HCT116 (cell line): ENCODE measurements at regions not wholly inside any gene's neighbourhood (a gene's known extent, or its start where the extent isn't known, plus 50 kb on each side); places are given as distances from the start of the nearest gene placed in this dataset.

Experiments used
- ATAC-seq: fragments of 200-7000 bp; cut with Tn5 transposase; 2 replicates; pipeline ENCODE4 v1.9.1; 2020; ENCODE audit warnings: mild to moderate bottlenecking, moderate library complexity
- BruUV-seq: library from RNA; stranded (reverse); fragments of 400-500 nt; replicated peaks from 2 replicates; lab custom pipeline; 2021; lab: Mats Ljungman, UMichigan
- CTCF ChIA-PET: fragments of 300-600 bp; sonication (Branson Sonifier 250); formaldehyde crosslinking; loops from one replicate; lab custom pipeline; 2021; ENCODE audit warnings: antibody characterized with exemption; lab: Charles Lee
- POLR2A ChIA-PET: fragments of 300-600, 350-600 bp; sonication (Branson Sonifier 250); formaldehyde crosslinking; loops from one replicate; lab custom pipeline; 2021; ENCODE audit warnings: antibody characterized with exemption; lab: Charles Lee
- RAD21 ChIA-PET, 2 experiments: fragments of 300-600 bp; sonication (Branson Sonifier 250); formaldehyde crosslinking; loops; one replicate each; lab custom pipeline; 2023; ENCODE audit warnings: low total read pairs in 2 of 2; ENCODE audit not compliant: uncharacterized antibody in 2 of 2, unreplicated experiment in 2 of 2, low non-redundant PET in 1 of 2; lab: Charles Lee
- DNase-seq: peaks from one replicate; pipeline ENCODE4 v3.0.0-alpha.2; 2010; ENCODE audit warnings: low read depth, low spot score
- H2AFZ ChIP-seq: fragments of 200-600 bp; shearing (Covaris generic), sonication (generic); 2 replicates; pipeline ENCODE4 v1.6.1; 2017; ENCODE audit warnings: low read depth, mixed run types, mixed read lengths, antibody characterized with exemption, low read length; ENCODE audit not compliant: poor library complexity, severe bottlenecking
- H3K27ac ChIP-seq: 2 replicates; pipeline ENCODE4 v1.5.1; 2012; ENCODE audit warnings: low read depth, low read length
- H3K27me3 ChIP-seq: fragments of 200-600 bp; sonication (generic); 2 replicates; pipeline ENCODE4 v1.6.1; 2016; ENCODE audit warnings: mixed run types, low read length, mixed read lengths; ENCODE audit not compliant: insufficient read depth
- H3K36me3 ChIP-seq, 2 experiments: fragments of 200-500 bp in 1 of 2; fragments of 200-600 bp in 1 of 2; sonication (Bioruptor generic) in 1 of 2; sonication (generic) in 1 of 2; 2 replicates each; pipeline versions ENCODE4 v1.5.1 to v1.6.1; 2014 to 2016; ENCODE audit warnings: low read length in 2 of 2, inconsistent platforms in 1 of 2, mixed read lengths in 1 of 2, mixed run types in 1 of 2; ENCODE audit not compliant: insufficient read depth in 2 of 2, control insufficient read depth in 1 of 2
- H3K4me1 ChIP-seq, 2 experiments: fragments of 200-600 bp in 1 of 2; sonication (generic) in 1 of 2; 2 replicates each; pipeline versions ENCODE4 v1.5.1 to v1.6.1; 2012 to 2017; ENCODE audit warnings: low read length in 2 of 2, inconsistent platforms in 1 of 2, mild to moderate bottlenecking in 1 of 2, mixed read lengths in 1 of 2, mixed run types in 1 of 2, moderate library complexity in 1 of 2; ENCODE audit not compliant: insufficient read depth in 2 of 2, control insufficient read depth in 1 of 2
- H3K4me2 ChIP-seq: fragments of 200-600 bp; sonication (generic); 2 replicates; pipeline ENCODE4 v1.6.1; 2017; ENCODE audit warnings: mixed run types, low read length, mixed read lengths
- H3K4me3 ChIP-seq, 2 experiments: fragments of 200-600 bp in 1 of 2; sonication (generic) in 1 of 2; replicated peaks in 1 of 2; 2 replicates each; pipeline ENCODE4 v1.5.1; 2011 to 2016; ENCODE audit warnings: low read length in 2 of 2, control low read depth in 1 of 2, low read depth in 1 of 2, mild to moderate bottlenecking in 1 of 2, mixed read lengths in 1 of 2, mixed run types in 1 of 2
- H3K79me2 ChIP-seq: fragments of 200-600 bp; sonication (generic); 2 replicates; pipeline ENCODE4 v1.6.1; 2017; ENCODE audit warnings: mild to moderate bottlenecking, mixed run types, low read length, moderate library complexity, mixed read lengths; ENCODE audit not compliant: insufficient read depth
- H3K9ac ChIP-seq: fragments of 200-600 bp; sonication (generic); 2 replicates; pipeline ENCODE4 v1.6.1; 2016; ENCODE audit warnings: low read length, mixed read lengths
- H3K9me2 ChIP-seq: fragments of 200-600 bp; sonication (generic), shearing (Covaris generic); 2 replicates; pipeline ENCODE4 v1.6.1; 2017; ENCODE audit warnings: mixed run types, mild to moderate bottlenecking, moderate library complexity; ENCODE audit not compliant: insufficient read depth
- H3K9me3 ChIP-seq, 2 experiments: fragments of 200-500 bp in 1 of 2; fragments of 200-600 bp in 1 of 2; sonication (Bioruptor generic) in 1 of 2; sonication (generic) in 1 of 2; 2 replicates each; pipeline ENCODE4 v1.6.1; 2014 to 2017; ENCODE audit warnings: low read length in 2 of 2, mixed read lengths in 2 of 2, inconsistent platforms in 1 of 2, low read depth in 1 of 2, mild to moderate bottlenecking in 1 of 2, mixed run types in 1 of 2, moderate library complexity in 1 of 2; ENCODE audit not compliant: control insufficient read depth in 1 of 2, insufficient read depth in 1 of 2
- H4K20me1 ChIP-seq: fragments of 200-600 bp; sonication (generic), shearing (Covaris generic); 2 replicates; pipeline ENCODE4 v1.6.1; 2017; ENCODE audit warnings: mixed run types, mild to moderate bottlenecking, moderate library complexity; ENCODE audit not compliant: insufficient read depth
- ATF3 ChIP-seq: IDR thresholded peaks from 2 replicates; pipeline ENCODE4 v1.6.1; 2012
- CBX3 ChIP-seq: IDR thresholded peaks from 2 replicates; pipeline ENCODE4 v1.6.1; 2012; ENCODE audit warnings: low read depth
- CEBPB ChIP-seq: IDR thresholded peaks from 2 replicates; pipeline ENCODE4 v1.6.1; 2012; ENCODE audit warnings: low read depth
- EGR1 ChIP-seq: IDR thresholded peaks from 2 replicates; pipeline ENCODE4 v1.6.1; 2012; ENCODE audit warnings: low read depth
- ELF1 ChIP-seq: IDR thresholded peaks from 2 replicates; pipeline ENCODE4 v1.6.1; 2012; ENCODE audit warnings: low read depth, borderline replicate concordance
- EZH2phosphoT487 ChIP-seq: fragments of 200-600 bp; IDR thresholded peaks from 2 replicates; pipeline ENCODE4 v1.6.1; 2018; ENCODE audit warnings: antibody characterized with exemption, borderline replicate concordance
- FOSL1 ChIP-seq: IDR thresholded peaks from 2 replicates; pipeline ENCODE4 v1.6.1; 2012; ENCODE audit warnings: low read depth
- JUND ChIP-seq: IDR thresholded peaks from 2 replicates; pipeline ENCODE4 v1.6.1; 2012
- POLR2A ChIP-seq: IDR thresholded peaks from 2 replicates; pipeline ENCODE4 v1.7.0; 2011; ENCODE audit warnings: borderline replicate concordance; ENCODE audit not compliant: insufficient read depth, insufficient read length; ENCODE audit errors: extremely low read depth
- POLR2AphosphoS5 ChIP-seq: IDR thresholded peaks from 2 replicates; pipeline ENCODE4 v1.6.1; 2011; ENCODE audit warnings: mild to moderate bottlenecking, low read depth, low read length, moderate library complexity
- RAD21 ChIP-seq: IDR thresholded peaks from 2 replicates; pipeline ENCODE4 v1.6.1; 2012; ENCODE audit warnings: low read depth, mild to moderate bottlenecking
- REST ChIP-seq: IDR thresholded peaks from 2 replicates; pipeline ENCODE4 v1.6.1; 2012; ENCODE audit warnings: low read depth
- SIN3A ChIP-seq: IDR thresholded peaks from 2 replicates; pipeline ENCODE4 v1.6.1; 2012; ENCODE audit warnings: low read depth
- SP1 ChIP-seq: IDR thresholded peaks from 2 replicates; pipeline ENCODE4 v1.6.1; 2012; ENCODE audit warnings: low read depth
- SRF ChIP-seq: IDR thresholded peaks from 2 replicates; pipeline ENCODE4 v1.6.1; 2012; ENCODE audit warnings: low read depth
- TCF7L2 ChIP-seq: IDR thresholded peaks from 2 replicates; pipeline ENCODE4 v1.7.0; 2011; ENCODE audit warnings: borderline replicate concordance, inconsistent platforms; ENCODE audit not compliant: insufficient read depth, insufficient read length; ENCODE audit errors: extremely low read depth
- ZFX ChIP-seq: fragments of 450-650 bp; IDR thresholded peaks from 2 replicates; pipeline ENCODE4 v1.6.1; 2017
- ZNF274 ChIP-seq: fragments of 200-500 bp; sonication (Bioruptor generic); IDR thresholded peaks from 2 replicates; pipeline ENCODE4 v1.6.1; 2014; ENCODE audit warnings: mild to moderate bottlenecking, low read depth, low read length, inconsistent platforms
- intact Hi-C: fragments of 100-400 bp; cut with micrococcal nuclease; formaldehyde crosslinking; loops from 2 replicates; pipeline ENCODE4 v1.10.0; 2022

GRCh38 chr2:60167089-60167488, 386.4 kb downstream of the BCL11A start:
- intact Hi-C loops, result no loop called here
- ChIA-PET RAD21 (no interaction called here), POLR2A (no interaction called here), CTCF (no interaction called here)
- TF ChIP-seq SP1 (no peak), EGR1 (no peak), TCF7L2 (no peak), ZFX (no peak), POLR2AphosphoS5 (no peak), ELF1 (no peak), RAD21 (no peak), CEBPB (no peak), FOSL1 (no peak), SRF (no peak), EZH2phosphoT487 (no peak), REST (no peak), JUND (no peak), ATF3 (no peak), ZNF274 (no peak), SIN3A (no peak), POLR2A (no peak), CBX3 (no peak)
- Histone ChIP-seq H3K27ac (no peak overlapping the region), H2AFZ (no peak overlapping the region), H3K9me3 (no peaks in the 10 kb centered on the region), H3K79me2 (no peaks in the 10 kb centered on the region), H3K27me3 (no peaks in the 10 kb centered on the region; the same call in 1 of the 2 replicates), H4K20me1 (no peaks in the 10 kb centered on the region), H3K4me1 (no peaks in the 10 kb centered on the region), H3K9me2 (no peaks in the 10 kb centered on the region), H3K4me3 (no peak overlapping the region), H3K9ac (no peak overlapping the region), H3K4me2 (no peak overlapping the region), H3K36me3 (no peaks in the 10 kb centered on the region)
- BruUV-seq, result no TSS peak
- ATAC-seq, result no peak
- DNase-seq, result no peak
